ENCODE measurements at regions not wholly inside any gene's neighbourhood (a gene's known extent, or its start where the extent isn't known, plus 50 kb on each side); places are given as distances from the start of the nearest gene placed in this dataset.
"Not testable (repeated sequence)": the region's sequence is repeated elsewhere in the genome, so short reads cannot be mapped to it uniquely, and the experiment has no call there.

GRCh38 chr7:65763114-65763513, 109.8 kb upstream of the VKORC1L1 start:
- H3K23ac ChIP-seq (ENCODE audit: low read depth, low read length); H3K27me3 ChIP-seq (ENCODE audit: control insufficient read depth, insufficient read depth, low read length); in situ Hi-C loops (cut with MboI; ENCODE audit: low sequenced_read_pairs); H3K36me3 ChIP-seq (ENCODE audit: control insufficient read depth, insufficient read depth, low read length); POLR2A ChIA-PET (ENCODE audit: unreplicated experiment); BruUV-seq (replicated peaks); H3K4me3 ChIP-seq (ENCODE audit: insufficient read depth, low read depth, low read length); H3K4ac ChIP-seq (ENCODE audit: low read depth, low read length); H3K14ac ChIP-seq (replicated peaks; ENCODE audit: low read depth, low read length); dilution Hi-C loops (cut with HindIII; ENCODE audit: low sequenced_read_pairs, unreplicated experiment); CTCF ChIA-PET; H2AFZ ChIP-seq (replicated peaks; ENCODE audit: low read length, poor library complexity); H3K9me1 ChIP-seq (ENCODE audit: insufficient read depth, low read length); H2BK15ac ChIP-seq (ENCODE audit: low read depth, low read length); H2AK9ac ChIP-seq (replicated peaks; ENCODE audit: low read depth, low read length, poor library complexity); H3K56ac ChIP-seq (ENCODE audit: extremely low read depth, insufficient read depth, low read length); H4K8ac ChIP-seq (ENCODE audit: low read depth in 2 of 2, low read length in 2 of 2); H3K18ac ChIP-seq (ENCODE audit: low read depth, low read length); H3K4me1 ChIP-seq (ENCODE audit: control insufficient read depth, insufficient read depth, low read length); H3K9ac ChIP-seq (ENCODE audit: low read depth, low read length); H4K20me1 ChIP-seq (ENCODE audit: insufficient read depth, low read length); H2BK20ac ChIP-seq (ENCODE audit: low read depth, low read length); H3K9me3 ChIP-seq (ENCODE audit: control insufficient read depth, insufficient read depth, low read length); H3K4me2 ChIP-seq (ENCODE audit: low read depth, low read length); H4K5ac ChIP-seq (ENCODE audit: low read depth, low read length); H2BK5ac ChIP-seq (ENCODE audit: low read depth, low read length, poor library complexity, severe bottlenecking); H4K91ac ChIP-seq (ENCODE audit: insufficient read depth, low read depth, low read length); H2BK120ac ChIP-seq (ENCODE audit: low read depth, low read length); H3K27ac ChIP-seq (ENCODE audit: insufficient read depth, low read length); intact Hi-C loops (cut with micrococcal nuclease): not testable (repeated sequence)
- DNase-seq: peak; percentile 23
- peak; percentile 54 for ATAC-seq (ENCODE audit: low read depth)
- Histone ChIP-seq H2AK5ac (ENCODE audit: low read depth, low read length) (peak overlapping the region; percentile 28; the same call in 1 of the 2 replicates), H3K79me1 (ENCODE audit: low read depth in 1 of 2, low read length in 2 of 2) (peaks cover 0 to 11% of the 10 kb centered on the region in 2 experiments; a peak in 1 of 4 replicates)
- WGBS, 2 experiments (ENCODE audit: extremely low coverage in 2 of 2, insufficient read length in 1 of 2): no CpG with 5 or more reads among the region's 5 CpGs

Data from IMR-90 (cell line).